ENCODE measurements at regions not wholly inside any gene's neighbourhood (a gene's known extent, or its start where the extent isn't known, plus 50 kb on each side); places are given as distances from the start of the nearest gene placed in this dataset.

GRCh38 chr6:113089056-113089455 is 741.9 kb downstream of the RFPL4B start:
- Histone ChIP-seq H3K4me2 (ENCODE audit: low read length) (no peak overlapping the region), H3K79me2 (ENCODE audit: insufficient read depth, low read length) (no peaks in the 10 kb centered on the region), H3K4me3 (replicated peaks in 1 of 2; ENCODE audit: low read depth in 1 of 2, low read length in 2 of 2) (no peak overlapping the region), H2AFZ (ENCODE audit: low read depth, low read length, poor library complexity, severe bottlenecking) (no peak overlapping the region), H3K9ac (ENCODE audit: low read length) (no peak overlapping the region), H3K9me3 (ENCODE audit: control insufficient read depth in 1 of 2, insufficient read depth in 1 of 2, low read depth in 1 of 2, low read length in 2 of 2) (no peaks in the 10 kb centered on the region), H4K20me1 (ENCODE audit: insufficient read depth) (no peaks in the 10 kb centered on the region), H3K9me2 (ENCODE audit: insufficient read depth) (no peaks in the 10 kb centered on the region), H3K27me3 (ENCODE audit: insufficient read depth, low read length) (no peaks in the 10 kb centered on the region), H3K4me1 (ENCODE audit: control insufficient read depth in 1 of 2, insufficient read depth in 2 of 2, low read length in 2 of 2) (no peaks in the 10 kb centered on the region), H3K36me3 (ENCODE audit: control insufficient read depth in 1 of 2, insufficient read depth in 2 of 2, low read length in 2 of 2) (no peaks in the 10 kb centered on the region), H3K27ac (ENCODE audit: low read depth, low read length) (no peak overlapping the region)
- ATAC-seq, result peak; percentile 63
- TF ChIP-seq YY1 (IDR thresholded peaks at IDR 0.05; ENCODE audit: extremely low read depth, insufficient replicate concordance, low read depth, low read length) (no peak), CTCF (IDR thresholded peaks at IDR 0.05 in 2 of 3, conservative IDR thresholded peaks at IDR 0.05 in 1 of 3; ENCODE audit: borderline replicate concordance in 1 of 3, insufficient read depth in 1 of 3, low read depth in 2 of 3, low read length in 2 of 3) (peak in 2 of 3 experiments; percentile 38 to 50; a peak in 3 of 6 replicates)
- no TSS peak for BruUV-seq (replicated peaks)
- intact Hi-C loops (cut with micrococcal nuclease), result no loop called here
- RAD21 ChIA-PET (ENCODE audit: low non-redundant PET in 1 of 2, low total read pairs in 2 of 2, uncharacterized antibody in 2 of 2, unreplicated experiment in 2 of 2), result no interaction called here
- POLR2A ChIA-PET, result no interaction called here
- CTCF ChIA-PET, result no interaction called here
- no peak for DNase-seq (ENCODE audit: low read depth, low spot score)

GRCh38 chr6:113092795-113093194 is 745.7 kb downstream of the RFPL4B start:
- no peak overlapping the region for H3K4me3 ChIP-seq (replicated peaks in 1 of 2; ENCODE audit: low read depth in 1 of 2, low read length in 2 of 2)
- no peaks in the 10 kb centered on the region for H3K9me3 ChIP-seq (ENCODE audit: control insufficient read depth in 1 of 2, insufficient read depth in 1 of 2, low read depth in 1 of 2, low read length in 2 of 2)
- no peaks in the 10 kb centered on the region for H3K36me3 ChIP-seq (ENCODE audit: control insufficient read depth in 1 of 2, insufficient read depth in 2 of 2, low read length in 2 of 2)
- H3K9ac ChIP-seq (ENCODE audit: low read length), result no peak overlapping the region
- H3K4me2 ChIP-seq (ENCODE audit: low read length), result no peak overlapping the region
- ChIA-PET RAD21 (ENCODE audit: low non-redundant PET in 1 of 2, low total read pairs in 2 of 2, uncharacterized antibody in 2 of 2, unreplicated experiment in 2 of 2) (no interaction called here), CTCF (no interaction called here), POLR2A (no interaction called here)
- ATAC-seq, result no peak
- no peaks in the 10 kb centered on the region for H3K4me1 ChIP-seq (ENCODE audit: control insufficient read depth in 1 of 2, insufficient read depth in 2 of 2, low read length in 2 of 2)
- no peak overlapping the region for H3K27ac ChIP-seq (ENCODE audit: low read depth, low read length)
- no TSS peak for BruUV-seq (replicated peaks)
- H2AFZ ChIP-seq (ENCODE audit: low read depth, low read length, poor library complexity, severe bottlenecking), result no peak overlapping the region
- DNase-seq (ENCODE audit: low read depth, low spot score), result no peak
- no peaks in the 10 kb centered on the region for H4K20me1 ChIP-seq (ENCODE audit: insufficient read depth)
- no peaks in the 10 kb centered on the region for H3K9me2 ChIP-seq (ENCODE audit: insufficient read depth)
- H3K27me3 ChIP-seq (ENCODE audit: insufficient read depth, low read length), result no peaks in the 10 kb centered on the region
- intact Hi-C loops (cut with micrococcal nuclease), result no loop called here
- no peaks in the 10 kb centered on the region for H3K79me2 ChIP-seq (ENCODE audit: insufficient read depth, low read length)
- TF ChIP-seq REST (IDR thresholded peaks at IDR 0.05; ENCODE audit: low read depth) (no peak), RAD21 (IDR thresholded peaks at IDR 0.05; ENCODE audit: low read depth) (no peak), EZH2phosphoT487 (IDR thresholded peaks at IDR 0.05; ENCODE audit: borderline replicate concordance) (no peak), CEBPB (IDR thresholded peaks at IDR 0.05; ENCODE audit: low read depth) (no peak), ZFX (IDR thresholded peaks at IDR 0.05) (no peak), MAX (IDR thresholded peaks at IDR 0.05) (no peak), EZH2 (IDR thresholded peaks at IDR 0.05) (no peak), SRF (IDR thresholded peaks at IDR 0.05; ENCODE audit: low read depth) (no peak), ELF1 (IDR thresholded peaks at IDR 0.05; ENCODE audit: borderline replicate concordance, low read depth) (no peak), FOSL1 (IDR thresholded peaks at IDR 0.05; ENCODE audit: low read depth) (no peak), EGR1 (IDR thresholded peaks at IDR 0.05; ENCODE audit: low read depth) (no peak)
